ENCODE measurements at regions not wholly inside any gene's neighbourhood (a gene's known extent, or its start where the extent isn't known, plus 50 kb on each side); places are given as distances from the start of the nearest gene placed in this dataset.
A peak's percentile ranks its signal among the peaks of the same experiment; 100 is the strongest.
"Not testable (repeated sequence)": the region's sequence is repeated elsewhere in the genome, so short reads cannot be mapped to it uniquely, and the experiment has no call there.

DNA sequence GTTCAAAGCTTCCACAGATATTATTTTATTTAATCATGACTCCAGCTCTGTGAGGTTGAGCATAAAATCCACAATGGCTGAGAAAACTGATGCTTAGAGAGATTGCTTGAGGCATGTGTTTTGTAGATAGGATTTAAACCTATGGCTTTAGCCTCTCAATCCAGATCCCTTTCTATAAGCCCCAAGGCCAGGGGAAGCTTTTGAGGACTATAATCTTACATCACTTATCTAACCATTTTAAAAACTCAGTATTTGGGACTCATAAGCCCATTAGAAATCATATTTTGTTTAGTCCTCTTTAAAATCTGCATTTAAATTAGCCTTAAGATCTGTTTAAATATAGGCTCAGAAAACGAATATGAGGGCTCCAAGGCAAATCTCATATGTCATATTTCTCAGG is 135.4 kb upstream of the SERPINE2 start:
- Histone ChIP-seq H2BK120ac (ENCODE audit: low read depth, low read length) (no peak overlapping the region), H3K18ac (ENCODE audit: low read length) (no peak overlapping the region), H3K79me2 (ENCODE audit: control insufficient read depth, insufficient read depth, low read length) (no peaks in the 10 kb centered on the region), H3K4ac (ENCODE audit: low read depth, low read length) (no peak overlapping the region), H3K23ac (ENCODE audit: low read length) (no peak overlapping the region), H3K56ac (ENCODE audit: low read length) (no peak overlapping the region), H3K9ac (ENCODE audit: low read length) (no peak overlapping the region), H4K5ac (ENCODE audit: low read length) (no peak overlapping the region), H3K27ac (ENCODE audit: low read depth, low read length) (no peak overlapping the region), H3K27me3 (ENCODE audit: insufficient read depth, low read length, poor library complexity) (no peaks in the 10 kb centered on the region), H3K4me2 (ENCODE audit: low read length) (no peak overlapping the region), H2BK5ac (ENCODE audit: low read length) (no peak overlapping the region), H2AK5ac (ENCODE audit: low read length) (no peak overlapping the region), H4K8ac (ENCODE audit: low read depth, low read length) (no peak overlapping the region), H2BK15ac (replicated peaks; ENCODE audit: low read depth) (no peak overlapping the region), H3K79me1 (ENCODE audit: low read length) (no peaks in the 10 kb centered on the region), H3K4me3 (ENCODE audit: low read length) (no peak overlapping the region), H3K36me3 (ENCODE audit: control insufficient read depth, insufficient read depth, low read length) (no peaks in the 10 kb centered on the region), H3K4me1 (ENCODE audit: control insufficient read depth, low read depth, low read length) (no peaks in the 10 kb centered on the region)
- WGBS (ENCODE audit: extremely low coverage, insufficient coverage, low lambda C conversion rate) = no CpG with 5 or more reads among the region's 1 CpG
- DNase-seq = no peak

DNA sequence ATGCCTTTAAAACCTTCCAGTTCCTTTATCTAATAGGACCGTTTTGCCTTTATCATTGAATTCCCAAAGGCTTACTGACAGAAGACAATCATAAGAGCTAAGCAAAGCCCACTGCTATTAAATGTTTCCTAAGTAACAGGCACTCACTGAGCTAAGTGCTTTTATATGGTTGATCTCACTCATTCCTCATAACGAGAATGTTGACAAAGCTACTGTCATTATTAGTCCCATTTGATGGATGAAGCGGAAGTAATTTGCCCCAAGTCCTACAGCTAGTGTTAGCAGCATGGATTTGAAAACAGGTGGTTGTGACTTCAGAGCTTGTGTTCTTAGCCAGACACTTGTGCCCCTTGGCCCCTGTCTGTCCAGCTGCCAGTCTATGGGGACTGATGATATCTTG is 134.8 kb upstream of the SERPINE2 start:
- H3K23ac ChIP-seq (ENCODE audit: low read length) = no peak overlapping the region
- DNase-seq = no peak
- no peak overlapping the region for H2AK5ac ChIP-seq (ENCODE audit: low read length)
- H2BK5ac ChIP-seq (ENCODE audit: low read length) = no peak overlapping the region
- H3K27me3 ChIP-seq (ENCODE audit: insufficient read depth, low read length, poor library complexity) = no peaks in the 10 kb centered on the region
- no peak overlapping the region for H4K5ac ChIP-seq (ENCODE audit: low read length)
- H2BK15ac ChIP-seq (replicated peaks; ENCODE audit: low read depth) = no peak overlapping the region
- no peak overlapping the region for H3K9ac ChIP-seq (ENCODE audit: low read length)
- H2BK120ac ChIP-seq (ENCODE audit: low read depth, low read length) = no peak overlapping the region
- H3K36me3 ChIP-seq (ENCODE audit: control insufficient read depth, insufficient read depth, low read length) = no peaks in the 10 kb centered on the region
- H4K8ac ChIP-seq (ENCODE audit: low read depth, low read length) = no peak overlapping the region
- H3K4me2 ChIP-seq (ENCODE audit: low read length) = no peak overlapping the region
- H3K4me3 ChIP-seq (ENCODE audit: low read length) = no peak overlapping the region
- H3K79me1 ChIP-seq (ENCODE audit: low read length) = no peaks in the 10 kb centered on the region
- H3K4me1 ChIP-seq (ENCODE audit: control insufficient read depth, low read depth, low read length) = no peaks in the 10 kb centered on the region
- H3K27ac ChIP-seq (ENCODE audit: low read depth, low read length) = no peak overlapping the region
- H3K79me2 ChIP-seq (ENCODE audit: control insufficient read depth, insufficient read depth, low read length) = no peaks in the 10 kb centered on the region
- no peak overlapping the region for H3K56ac ChIP-seq (ENCODE audit: low read length)
- no peak overlapping the region for H3K18ac ChIP-seq (ENCODE audit: low read length)
- no peak overlapping the region for H3K4ac ChIP-seq (ENCODE audit: low read depth, low read length)
- no CpG with 5 or more reads among the region's 3 CpGs for WGBS (ENCODE audit: extremely low coverage, insufficient coverage, low lambda C conversion rate)

DNA sequence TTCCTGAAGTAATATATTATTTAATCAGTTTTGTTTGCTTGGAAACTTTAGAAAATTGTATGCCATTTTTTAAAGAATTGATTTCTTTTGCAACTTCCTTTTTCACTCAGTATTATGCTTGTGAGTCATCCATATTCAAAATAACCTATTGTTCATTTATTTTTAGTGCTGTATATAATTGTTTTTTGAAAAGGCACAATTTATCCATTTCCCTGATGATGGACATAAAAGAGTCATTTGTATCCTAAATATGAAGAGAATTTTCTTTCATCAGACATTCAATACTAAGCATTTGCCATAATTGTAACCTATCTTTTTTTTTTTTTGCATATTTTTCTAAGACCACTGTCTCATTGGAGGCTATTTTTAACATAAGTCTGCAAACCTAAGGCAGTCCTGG is 134.1 kb upstream of the SERPINE2 start:
- Histone ChIP-seq H4K8ac (ENCODE audit: low read depth, low read length) (no peak overlapping the region), H2AK5ac (ENCODE audit: low read length) (no peak overlapping the region), H3K4me1 (ENCODE audit: control insufficient read depth, low read depth, low read length) (no peaks in the 10 kb centered on the region), H2BK15ac (replicated peaks; ENCODE audit: low read depth) (no peak overlapping the region), H3K27me3 (ENCODE audit: insufficient read depth, low read length, poor library complexity) (no peaks in the 10 kb centered on the region), H3K9ac (ENCODE audit: low read length) (no peak overlapping the region), H3K23ac (ENCODE audit: low read length) (no peak overlapping the region), H2BK120ac (ENCODE audit: low read depth, low read length) (no peak overlapping the region), H3K4me2 (ENCODE audit: low read length) (no peak overlapping the region), H3K4me3 (ENCODE audit: low read length) (no peak overlapping the region), H2BK5ac (ENCODE audit: low read length) (no peak overlapping the region), H3K79me1 (ENCODE audit: low read length) (no peaks in the 10 kb centered on the region), H3K56ac (ENCODE audit: low read length) (no peak overlapping the region), H3K27ac (ENCODE audit: low read depth, low read length) (no peak overlapping the region), H4K5ac (ENCODE audit: low read length) (no peak overlapping the region), H3K36me3 (ENCODE audit: control insufficient read depth, insufficient read depth, low read length) (no peaks in the 10 kb centered on the region), H3K79me2 (ENCODE audit: control insufficient read depth, insufficient read depth, low read length) (no peaks in the 10 kb centered on the region), H3K4ac (ENCODE audit: low read depth, low read length) (no peak overlapping the region), H3K18ac (ENCODE audit: low read length) (no peak overlapping the region)
- DNase-seq = no peak

DNA sequence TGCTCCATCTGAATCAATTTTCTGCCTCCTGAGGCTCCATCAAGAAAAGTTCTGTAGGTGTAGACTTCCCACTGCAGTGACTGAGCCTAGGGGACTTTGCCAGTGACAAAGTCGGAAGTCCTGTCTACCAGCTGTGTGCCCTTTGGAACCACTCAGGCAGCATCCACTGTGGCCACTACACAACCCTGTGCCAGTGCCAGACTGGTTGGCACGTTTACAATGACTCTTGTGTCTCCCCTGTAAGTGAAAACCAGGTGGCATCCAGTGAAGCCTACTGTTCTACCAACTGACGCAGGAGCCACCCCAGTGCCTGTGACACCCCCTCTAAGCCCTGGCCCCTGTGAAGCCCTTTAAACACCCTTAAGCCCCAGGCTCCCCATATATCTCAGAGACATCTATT is 132.1 kb upstream of the SERPINE2 start:
- H3K79me1 ChIP-seq (ENCODE audit: low read length) = no peaks in the 10 kb centered on the region
- no peaks in the 10 kb centered on the region for H3K79me2 ChIP-seq (ENCODE audit: control insufficient read depth, insufficient read depth, low read length)
- DNase-seq = no peak
- H3K23ac ChIP-seq (ENCODE audit: low read length) = no peak overlapping the region
- H3K56ac ChIP-seq (ENCODE audit: low read length) = no peak overlapping the region
- no peaks in the 10 kb centered on the region for H3K4me1 ChIP-seq (ENCODE audit: control insufficient read depth, low read depth, low read length)
- no CpG with 5 or more reads among the region's 3 CpGs for WGBS (ENCODE audit: extremely low coverage, insufficient coverage, low lambda C conversion rate)
- no peaks in the 10 kb centered on the region for H3K27me3 ChIP-seq (ENCODE audit: insufficient read depth, low read length, poor library complexity)
- no peak overlapping the region for H2BK15ac ChIP-seq (replicated peaks; ENCODE audit: low read depth)
- H2AK5ac ChIP-seq (ENCODE audit: low read length) = no peak overlapping the region
- no peak overlapping the region for H2BK5ac ChIP-seq (ENCODE audit: low read length)
- no peak overlapping the region for H2BK120ac ChIP-seq (ENCODE audit: low read depth, low read length)
- H3K4me3 ChIP-seq (ENCODE audit: low read length) = no peak overlapping the region
- no peaks in the 10 kb centered on the region for H3K36me3 ChIP-seq (ENCODE audit: control insufficient read depth, insufficient read depth, low read length)
- no peak overlapping the region for H3K4me2 ChIP-seq (ENCODE audit: low read length)
- peak overlapping the region; percentile 0 for H3K18ac ChIP-seq (ENCODE audit: low read length)
- no peak overlapping the region for H3K9ac ChIP-seq (ENCODE audit: low read length)
- H3K4ac ChIP-seq (ENCODE audit: low read depth, low read length) = no peak overlapping the region
- no peak overlapping the region for H4K8ac ChIP-seq (ENCODE audit: low read depth, low read length)
- no peak overlapping the region for H4K5ac ChIP-seq (ENCODE audit: low read length)
- H3K27ac ChIP-seq (ENCODE audit: low read depth, low read length) = no peak overlapping the region

DNA sequence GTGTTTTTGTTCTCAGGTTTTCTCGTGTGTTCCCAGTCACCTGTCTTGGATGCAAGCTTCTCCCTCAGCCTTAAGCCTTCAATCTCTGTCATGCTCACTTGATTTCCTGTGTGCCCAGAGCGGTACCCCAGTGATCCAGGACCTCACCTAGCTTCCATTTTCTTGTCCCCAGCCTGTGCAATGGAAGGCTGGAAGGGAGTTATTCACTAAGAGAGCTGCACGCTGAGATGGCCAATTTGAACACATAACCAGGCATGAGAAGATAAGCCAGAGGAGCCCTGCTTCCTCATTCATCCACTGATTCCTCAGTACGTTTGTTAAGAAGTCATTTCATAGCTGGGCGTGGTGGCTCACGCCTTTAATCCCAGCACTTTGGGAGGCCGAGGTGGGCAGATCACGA is 130.8 kb upstream of the SERPINE2 start:
- H2AK5ac ChIP-seq (ENCODE audit: low read length) = no peak overlapping the region
- H3K36me3 ChIP-seq (ENCODE audit: control insufficient read depth, insufficient read depth, low read length) = no peaks in the 10 kb centered on the region
- no peak overlapping the region for H3K4me2 ChIP-seq (ENCODE audit: low read length)
- H2BK120ac ChIP-seq (ENCODE audit: low read depth, low read length) = no peak overlapping the region
- no peaks in the 10 kb centered on the region for H3K79me2 ChIP-seq (ENCODE audit: control insufficient read depth, insufficient read depth, low read length)
- no peak overlapping the region for H3K56ac ChIP-seq (ENCODE audit: low read length)
- H3K4me1 ChIP-seq (ENCODE audit: control insufficient read depth, low read depth, low read length) = no peaks in the 10 kb centered on the region
- DNase-seq = no peak
- H4K8ac ChIP-seq (ENCODE audit: low read depth, low read length) = no peak overlapping the region
- H3K27me3 ChIP-seq (ENCODE audit: insufficient read depth, low read length, poor library complexity) = no peaks in the 10 kb centered on the region
- H3K23ac ChIP-seq (ENCODE audit: low read length) = no peak overlapping the region
- no peak overlapping the region for H3K9ac ChIP-seq (ENCODE audit: low read length)
- H2BK5ac ChIP-seq (ENCODE audit: low read length) = no peak overlapping the region
- no peak overlapping the region for H4K5ac ChIP-seq (ENCODE audit: low read length)
- H3K18ac ChIP-seq (ENCODE audit: low read length) = no peak overlapping the region
- no peaks in the 10 kb centered on the region for H3K79me1 ChIP-seq (ENCODE audit: low read length)
- no peak overlapping the region for H3K27ac ChIP-seq (ENCODE audit: low read depth, low read length)
- no peak overlapping the region for H2BK15ac ChIP-seq (replicated peaks; ENCODE audit: low read depth)
- WGBS (ENCODE audit: extremely low coverage, insufficient coverage, low lambda C conversion rate) = no CpG with 5 or more reads among the region's 8 CpGs
- H3K4ac ChIP-seq (ENCODE audit: low read depth, low read length) = no peak overlapping the region
- H3K4me3 ChIP-seq (ENCODE audit: low read length) = no peak overlapping the region

DNA sequence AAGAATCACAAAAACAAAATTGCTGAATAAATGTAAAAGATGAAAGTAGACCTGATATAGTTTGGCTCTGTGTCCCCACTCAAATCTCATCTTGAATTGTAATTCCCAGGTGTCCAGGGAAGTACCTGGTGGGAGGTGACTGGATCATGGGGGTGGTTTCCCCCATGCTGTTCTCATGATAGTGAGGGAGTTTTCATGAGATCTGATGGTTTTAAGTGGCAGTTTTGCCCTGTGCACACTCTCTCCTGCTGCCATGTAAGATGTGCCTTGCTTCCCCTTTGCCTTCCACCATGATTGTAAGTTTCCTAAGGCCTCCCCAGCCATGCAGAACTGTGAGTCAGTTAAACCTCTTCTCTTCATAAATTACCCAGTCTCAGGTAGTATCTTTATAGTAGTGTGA is 128.7 kb upstream of the SERPINE2 start:
- not testable (repeated sequence) for H3K27me3 ChIP-seq (ENCODE audit: insufficient read depth, low read length, poor library complexity); H4K8ac ChIP-seq (ENCODE audit: low read depth, low read length); H3K79me1 ChIP-seq (ENCODE audit: low read length); H2BK120ac ChIP-seq (ENCODE audit: low read depth, low read length); H4K5ac ChIP-seq (ENCODE audit: low read length); H3K4me2 ChIP-seq (ENCODE audit: low read length); H3K18ac ChIP-seq (ENCODE audit: low read length); H2BK15ac ChIP-seq (replicated peaks; ENCODE audit: low read depth); H3K4ac ChIP-seq (ENCODE audit: low read depth, low read length); H3K27ac ChIP-seq (ENCODE audit: low read depth, low read length); DNase-seq; H3K79me2 ChIP-seq (ENCODE audit: control insufficient read depth, insufficient read depth, low read length); H3K56ac ChIP-seq (ENCODE audit: low read length); H3K4me1 ChIP-seq (ENCODE audit: control insufficient read depth, low read depth, low read length); H3K23ac ChIP-seq (ENCODE audit: low read length); H2BK5ac ChIP-seq (ENCODE audit: low read length); H3K9ac ChIP-seq (ENCODE audit: low read length); H3K4me3 ChIP-seq (ENCODE audit: low read length); H2AK5ac ChIP-seq (ENCODE audit: low read length); H3K36me3 ChIP-seq (ENCODE audit: control insufficient read depth, insufficient read depth, low read length)
